ENCODE measurements at regions not wholly inside any gene's neighbourhood (a gene's known extent, or its start where the extent isn't known, plus 50 kb on each side); places are given as distances from the start of the nearest gene placed in this dataset.

DNA sequence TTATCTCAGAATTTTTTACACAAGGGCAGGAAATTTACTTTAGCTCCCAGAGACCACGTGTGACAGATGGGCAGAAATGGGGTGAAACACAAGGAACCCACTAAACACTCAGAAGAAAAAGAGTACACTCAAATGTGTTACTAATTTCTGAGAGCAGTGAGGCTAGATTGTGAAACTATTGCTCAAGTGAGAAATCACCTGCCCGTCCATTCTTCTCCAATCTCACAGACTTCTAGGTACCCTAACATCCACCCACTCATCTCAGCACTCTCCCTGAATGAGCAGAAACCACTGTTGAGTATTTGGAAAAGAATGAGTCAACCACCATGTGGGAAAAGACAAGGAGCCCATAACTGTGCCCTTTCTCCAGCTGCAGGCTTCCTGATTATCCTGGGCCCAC lies 293.0 kb upstream of the CDH2 start:
- no peak for DNase-seq
- Histone ChIP-seq H3K9me3 (no peaks in the 10 kb centered on the region), H3K4me1 (no peaks in the 10 kb centered on the region), H3K36me3 (no peaks in the 10 kb centered on the region), H3K4me3 (no peak overlapping the region), H3K27ac (no peak overlapping the region), H3K27me3 (no peaks in the 10 kb centered on the region)
- no peak for ATAC-seq
- intact Hi-C loops (cut with DNase I): no loop called here
- TF ChIP-seq, protein P1, sequence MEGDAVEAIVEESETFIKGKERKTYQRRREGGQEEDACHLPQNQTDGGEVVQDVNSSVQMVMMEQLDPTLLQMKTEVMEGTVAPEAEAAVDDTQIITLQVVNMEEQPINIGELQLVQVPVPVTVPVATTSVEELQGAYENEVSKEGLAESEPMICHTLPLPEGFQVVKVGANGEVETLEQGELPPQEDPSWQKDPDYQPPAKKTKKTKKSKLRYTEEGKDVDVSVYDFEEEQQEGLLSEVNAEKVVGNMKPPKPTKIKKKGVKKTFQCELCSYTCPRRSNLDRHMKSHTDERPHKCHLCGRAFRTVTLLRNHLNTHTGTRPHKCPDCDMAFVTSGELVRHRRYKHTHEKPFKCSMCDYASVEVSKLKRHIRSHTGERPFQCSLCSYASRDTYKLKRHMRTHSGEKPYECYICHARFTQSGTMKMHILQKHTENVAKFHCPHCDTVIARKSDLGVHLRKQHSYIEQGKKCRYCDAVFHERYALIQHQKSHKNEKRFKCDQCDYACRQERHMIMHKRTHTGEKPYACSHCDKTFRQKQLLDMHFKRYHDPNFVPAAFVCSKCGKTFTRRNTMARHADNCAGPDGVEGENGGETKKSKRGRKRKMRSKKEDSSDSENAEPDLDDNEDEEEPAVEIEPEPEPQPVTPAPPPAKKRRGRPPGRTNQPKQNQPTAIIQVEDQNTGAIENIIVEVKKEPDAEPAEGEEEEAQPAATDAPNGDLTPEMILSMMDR (IDR thresholded peaks at IDR 0.05): no peak
- TF ChIP-seq POLR2A (IDR thresholded peaks at IDR 0.05): no peak
- 31% methylated on average over 2 of the region's 2 CpGs for WGBS (ENCODE audit: insufficient coverage, low coverage, low lambda C conversion rate, missing lambda C conversion rate)

DNA sequence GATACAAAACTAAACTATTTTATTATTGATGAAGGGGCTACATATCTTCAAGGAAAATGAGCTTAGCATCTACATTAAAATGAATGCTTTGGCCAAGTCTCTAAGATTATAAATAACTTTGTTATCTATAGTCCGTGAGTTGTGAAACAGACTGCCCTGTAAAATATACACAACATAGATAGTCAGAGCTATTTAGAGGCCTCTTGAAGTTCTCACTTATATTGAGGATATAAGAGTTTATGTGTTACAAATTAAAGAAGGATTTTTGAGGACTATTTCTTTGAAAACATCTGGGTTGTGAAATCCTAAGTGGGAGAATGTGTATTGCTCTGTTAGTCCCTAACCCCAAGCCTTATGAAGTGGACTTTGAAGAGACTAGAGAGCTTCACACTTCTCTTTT lies 292.0 kb upstream of the CDH2 start:
- Histone ChIP-seq H3K27me3 (no peaks in the 10 kb centered on the region), H3K36me3 (no peaks in the 10 kb centered on the region), H3K27ac (no peak overlapping the region), H3K4me1 (no peaks in the 10 kb centered on the region), H3K9me3 (no peaks in the 10 kb centered on the region), H3K4me3 (no peak overlapping the region)
- ATAC-seq (no peak), DNase-seq (no peak)
- TF ChIP-seq, protein P1 (IDR thresholded peaks at IDR 0.05): no peak
- TF ChIP-seq POLR2A (IDR thresholded peaks at IDR 0.05): no peak
- 38% methylated on average over 1 of the region's 1 CpG for WGBS (ENCODE audit: insufficient coverage, low coverage, low lambda C conversion rate, missing lambda C conversion rate)
- intact Hi-C loops (cut with DNase I): no loop called here

DNA sequence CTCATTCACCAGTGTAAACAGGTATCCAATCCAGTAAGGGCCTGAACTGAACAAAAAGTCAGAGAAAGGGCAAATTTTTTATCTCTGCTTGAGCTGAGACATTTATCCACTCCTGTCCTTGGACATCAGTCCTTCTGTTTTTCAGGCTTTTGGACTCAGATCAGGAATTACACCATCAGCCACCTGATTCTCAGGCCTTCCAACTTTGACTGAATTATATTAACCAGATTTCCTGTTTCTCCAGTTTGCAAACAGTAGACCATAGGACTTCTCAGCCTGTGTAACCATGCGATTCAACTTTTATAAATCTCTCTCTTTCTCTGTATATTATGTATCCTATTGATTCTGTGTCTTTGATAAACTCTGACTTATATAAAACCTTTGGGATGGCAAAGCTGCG lies 289.3 kb upstream of the CDH2 start:
- DNase-seq (no peak), ATAC-seq (no peak)
- intact Hi-C loops (cut with DNase I): no loop called here
- Histone ChIP-seq H3K27me3 (no peaks in the 10 kb centered on the region), H3K27ac (no peak overlapping the region), H3K36me3 (no peaks in the 10 kb centered on the region), H3K4me3 (no peak overlapping the region), H3K4me1 (no peaks in the 10 kb centered on the region), H3K9me3 (no peaks in the 10 kb centered on the region)
- WGBS (ENCODE audit: insufficient coverage, low coverage, low lambda C conversion rate, missing lambda C conversion rate): 63% methylated on average over 2 of the region's 2 CpGs
- TF ChIP-seq, protein P1 (IDR thresholded peaks at IDR 0.05): no peak
- no peak for TF ChIP-seq POLR2A (IDR thresholded peaks at IDR 0.05)

DNA sequence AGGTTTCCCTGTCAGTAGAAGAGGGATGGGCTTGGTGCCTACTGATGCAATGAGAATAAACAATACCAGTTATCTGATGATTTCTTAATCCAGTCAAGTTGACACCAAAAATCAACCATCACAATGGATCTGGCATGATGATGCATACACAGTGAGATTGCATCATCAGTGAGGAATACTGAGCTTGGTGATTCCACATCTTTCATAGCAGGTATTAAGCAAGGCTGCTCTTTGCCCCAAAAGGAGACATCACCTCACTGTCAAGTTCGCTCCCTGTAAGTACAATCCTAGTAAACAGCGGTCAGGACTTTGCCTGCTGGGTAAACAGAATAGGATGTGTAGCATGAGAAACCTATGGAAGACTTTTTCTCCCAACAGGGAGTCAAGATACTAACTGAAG lies 282.7 kb upstream of the CDH2 start:
- Histone ChIP-seq H3K9me3 (no peaks in the 10 kb centered on the region), H3K27me3 (no peaks in the 10 kb centered on the region), H3K27ac (no peak overlapping the region), H3K36me3 (no peaks in the 10 kb centered on the region), H3K4me3 (no peak overlapping the region), H3K4me1 (no peaks in the 10 kb centered on the region)
- ATAC-seq (peak in 2 of 4 donors; percentile 51 to 79), DNase-seq (no peak)
- intact Hi-C loops (cut with DNase I): no loop called here
- 7% methylated on average over 2 of the region's 2 CpGs for WGBS (ENCODE audit: insufficient coverage, low coverage, low lambda C conversion rate, missing lambda C conversion rate)
- TF ChIP-seq, protein P1 (IDR thresholded peaks at IDR 0.05): no peak
- no peak for TF ChIP-seq POLR2A (IDR thresholded peaks at IDR 0.05)

DNA sequence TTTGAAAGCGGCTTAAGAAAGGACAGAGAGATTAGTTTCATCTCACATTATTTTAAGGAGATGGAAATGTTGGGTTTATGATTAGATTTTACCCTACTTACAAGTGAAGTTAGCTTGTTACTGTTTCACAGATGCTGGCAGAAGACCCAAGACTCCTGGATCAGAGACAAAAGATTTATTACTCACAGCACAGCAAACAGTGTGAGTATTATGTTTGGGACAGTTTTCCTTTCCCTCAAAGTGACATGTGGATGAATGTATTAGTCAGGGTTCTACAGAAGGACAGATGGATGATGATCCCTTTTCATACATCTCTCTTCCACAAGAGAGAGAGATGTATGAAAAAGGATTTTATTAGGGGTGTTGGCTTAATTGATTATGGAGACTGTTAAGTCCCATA lies 281.8 kb upstream of the CDH2 start:
- Histone ChIP-seq H3K36me3 (no peaks in the 10 kb centered on the region), H3K4me1 (no peaks in the 10 kb centered on the region), H3K9me3 (no peaks in the 10 kb centered on the region), H3K27ac (no peak overlapping the region), H3K4me3 (no peak overlapping the region), H3K27me3 (no peaks in the 10 kb centered on the region)
- TF ChIP-seq, protein P1 (IDR thresholded peaks at IDR 0.05): no peak
- TF ChIP-seq POLR2A (IDR thresholded peaks at IDR 0.05): no peak
- no peak for ATAC-seq
- WGBS (ENCODE audit: insufficient coverage, low coverage, low lambda C conversion rate, missing lambda C conversion rate): 86% methylated on average over 1 of the region's 1 CpG
- intact Hi-C loops (cut with DNase I): no loop called here
- no peak for DNase-seq
